Tibial nerve (tissue), 4 donors: ENCODE measurements at regions not wholly inside any gene's neighbourhood (a gene's known extent, or its start where the extent isn't known, plus 50 kb on each side); places are given as distances from the start of the nearest gene placed in this dataset.

Experiments
- CTCF ChIP-seq, 5 experiments: fragments of 200-600 bp in 3 of 5; fragments of 450-650 bp in 2 of 5; sonication (generic) in 3 of 5; IDR thresholded peaks; one replicate each; pipeline ENCODE4 v1.5.1; 2016 to 2019; ENCODE audit warnings: antibody characterized with exemption in 5 of 5, mild to moderate bottlenecking in 3 of 5, moderate library complexity in 2 of 5
- EP300 ChIP-seq, 2 donors: sonication (generic); formaldehyde crosslinking; IDR thresholded peaks; one replicate each; pipeline ENCODE4 v1.6.1; 2017; ENCODE audit warnings: antibody characterized with exemption in 2 of 2, mild to moderate bottlenecking in 1 of 2
- POLR2A ChIP-seq, 2 donors: fragments of 450-650 bp; IDR thresholded peaks; one replicate each; pipeline ENCODE4 v1.6.1; 2017; ENCODE audit warnings: antibody characterized with exemption in 2 of 2, mild to moderate bottlenecking in 2 of 2, moderate library complexity in 2 of 2

GRCh38 chr2:5051300-5051699 lies 640.9 kb upstream of the SOX11 start:
- TF ChIP-seq EP300 (IDR thresholded peaks at IDR 0.05) (no peak), POLR2A (IDR thresholded peaks at IDR 0.05) (no peak), CTCF (IDR thresholded peaks at IDR 0.05) (no peak)
